ENCODE measurements at regions not wholly inside any gene's neighbourhood (a gene's known extent, or its start where the extent isn't known, plus 50 kb on each side); places are given as distances from the start of the nearest gene placed in this dataset.

GRCh38 chr3:23743141-23743784, 62.5 kb upstream of the UBE2E1 start:
- DNase-seq = no peak

- DNase-seq = no peak
Observed at GRCh38 chr3:23746441-23746840, 59.3 kb upstream of the UBE2E1 start.

- no peak for DNase-seq
Observed at GRCh38 chr3:23747841-23748240, 57.9 kb upstream of the UBE2E1 start.

- no peak for DNase-seq
Observed at GRCh38 chr3:23748398-23749110, 57.2 kb upstream of the UBE2E1 start.

- DNase-seq = no peak
Observed at GRCh38 chr3:23749609-23750008, 56.1 kb upstream of the UBE2E1 start.

GRCh38 chr3:23750573-23751210, 55.1 kb upstream of the UBE2E1 start:
- DNase-seq = no peak

- no peak for DNase-seq
Observed at GRCh38 chr3:23751212-23751723, 54.5 kb upstream of the UBE2E1 start.

- no peak for DNase-seq
Observed at GRCh38 chr3:23752126-23752525, 53.6 kb upstream of the UBE2E1 start.

- no peak for DNase-seq
Observed at GRCh38 chr3:23754215-23754614, 51.5 kb upstream of the UBE2E1 start.
